WTC11 (cell line): ENCODE measurements at regions not wholly inside any gene's neighbourhood (a gene's known extent, or its start where the extent isn't known, plus 50 kb on each side); places are given as distances from the start of the nearest gene placed in this dataset.

Source experiments
- ATF2 ChIP-seq: sonication (generic); formaldehyde crosslinking; IDR thresholded peaks from 2 replicates; pipeline ENCODE4 v1.8.1; 2022; ENCODE audit warnings: low read depth, missing genetic modification reagents, borderline replicate concordance
- CTCF ChIP-seq: fragments of 200-600 bp; IDR thresholded peaks from 2 replicates; pipeline ENCODE4 v1.8.0; 2022; ENCODE audit warnings: antibody characterized with exemption
- JUN ChIP-seq: sonication (generic); formaldehyde crosslinking; IDR thresholded peaks from 2 replicates; pipeline ENCODE4 v1.8.0; 2023; ENCODE audit warnings: mild to moderate bottlenecking, missing genetic modification reagents
- NFE2L1 ChIP-seq: sonication (generic); formaldehyde crosslinking; IDR thresholded peaks from 2 replicates; pipeline ENCODE4 v1.8.1; 2023; ENCODE audit warnings: missing genetic modification reagents
- NR2C2 ChIP-seq: sonication (generic); formaldehyde crosslinking; IDR thresholded peaks from 2 replicates; pipeline ENCODE4 v1.8.0; 2022; ENCODE audit warnings: mild to moderate bottlenecking, missing genetic modification reagents
- SOX15 ChIP-seq: fragments of 250-450 bp; sonication (Bioruptor Pico); IDR thresholded peaks from 2 replicates; pipeline ENCODE4 v1.9.0; 2021; ENCODE audit warnings: mild to moderate bottlenecking

DNA sequence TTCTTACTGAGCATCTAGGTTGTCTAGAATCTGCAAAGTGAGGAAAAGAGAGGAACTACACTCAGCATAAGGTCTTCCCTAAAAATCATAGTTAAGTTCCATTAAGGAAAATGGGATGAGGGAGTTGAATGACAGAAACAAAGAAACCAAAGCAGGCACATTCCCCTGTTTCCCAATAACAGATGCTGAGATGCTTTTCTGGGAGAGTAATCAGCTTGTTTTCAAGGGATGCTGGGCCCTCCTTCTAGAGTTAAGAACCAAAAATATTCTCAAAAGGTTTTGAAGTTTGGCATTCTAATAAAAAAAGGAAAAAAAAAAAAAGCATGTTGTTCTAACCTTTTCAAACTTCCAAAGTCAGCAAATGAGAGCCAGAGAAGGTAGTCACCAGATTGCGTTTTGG, 105.2 kb upstream of the ZNF648 start:
- no peak for TF ChIP-seq CTCF
- no peak for TF ChIP-seq NFE2L1
- no peak for TF ChIP-seq NR2C2 (CRISPR knock-in tag)
- TF ChIP-seq ATF2 (CRISPR knock-in tag) = no peak
- TF ChIP-seq JUN = no peak
- no peak for TF ChIP-seq SOX15
